Activated CD8-positive, alpha-beta T cell treated with anti-CD3 and anti-CD28 coated beads for 36 hours (primary cell): ENCODE measurements at regions not wholly inside any gene's neighbourhood (a gene's known extent, or its start where the extent isn't known, plus 50 kb on each side); places are given as distances from the start of the nearest gene placed in this dataset.

ENCODE experiments used
- ATAC-seq: fragments of 200-7000 bp; cut with Tn5 transposase; one replicate; pipeline ENCODE4 v1.10.0; 2021; ENCODE audit warnings: mild to moderate bottlenecking, moderate library complexity
- CTCF ChIA-PET: fragments of 350-600 bp; sonication (Branson Sonifier 250); formaldehyde crosslinking; loops from one replicate; lab custom pipeline; 2021; ENCODE audit warnings: antibody characterized with exemption; lab: Charles Lee
- POLR2A ChIA-PET: fragments of 350-600 bp; sonication (Branson Sonifier 250); formaldehyde crosslinking; loops from one replicate; lab custom pipeline; 2021; ENCODE audit warnings: antibody characterized with exemption; lab: Charles Lee
- DNase-seq: peaks from one replicate; pipeline ENCODE4 v3.0.0-alpha.2; 2020
- H3K27ac Mint-ChIP-seq: one replicate; pipeline ENCODE4 v1.8.0; 2021; ENCODE audit warnings: mild to moderate bottlenecking, mixed read lengths
- H3K27me3 Mint-ChIP-seq: one replicate; pipeline ENCODE4 v1.8.0; 2021; ENCODE audit warnings: mixed read lengths
- H3K36me3 Mint-ChIP-seq: one replicate; pipeline ENCODE4 v1.8.0; 2021; ENCODE audit warnings: low read depth, mixed read lengths
- H3K4me1 Mint-ChIP-seq: one replicate; pipeline ENCODE4 v1.8.0; 2021; ENCODE audit warnings: low read depth, mixed read lengths
- H3K4me3 Mint-ChIP-seq: one replicate; pipeline ENCODE4 v1.8.0; 2021; ENCODE audit warnings: mild to moderate bottlenecking, moderate library complexity, mixed read lengths
- H3K9me3 Mint-ChIP-seq: one replicate; pipeline ENCODE4 v1.8.0; 2021; ENCODE audit warnings: mixed read lengths
- CTCF ChIP-seq: fragments of 200-600 bp; IDR thresholded peaks from one replicate; pipeline ENCODE4 v1.8.0; 2022; ENCODE audit warnings: antibody characterized with exemption, mild to moderate bottlenecking
- intact Hi-C: fragments of 100-400 bp; cut with micrococcal nuclease; formaldehyde crosslinking; loops from one replicate; pipeline ENCODE4 v1.10.0; 2022

- no peaks in the 10 kb centered on the region for H3K4me1 Mint-ChIP-seq
- peaks cover 1% of the 10 kb centered on the region for H3K27me3 Mint-ChIP-seq
- no peak overlapping the region for H3K27ac Mint-ChIP-seq
- no peak for TF ChIP-seq CTCF
- ChIA-PET CTCF (no interaction called here), POLR2A (no interaction called here)
- H3K36me3 Mint-ChIP-seq: no peaks in the 10 kb centered on the region
- ATAC-seq (no peak), DNase-seq (no peak)
- H3K9me3 Mint-ChIP-seq: no peaks in the 10 kb centered on the region
- no peak overlapping the region for H3K4me3 Mint-ChIP-seq
- intact Hi-C loops: no loop called here
Observed at GRCh38 chr1:17883136-17883535, 128.0 kb downstream of the ACTL8 start.

- intact Hi-C loops: no loop called here
- TF ChIP-seq CTCF: no peak
- H3K4me1 Mint-ChIP-seq: no peaks in the 10 kb centered on the region
- H3K36me3 Mint-ChIP-seq: no peaks in the 10 kb centered on the region
- no peak overlapping the region for H3K4me3 Mint-ChIP-seq
- DNase-seq (no peak), ATAC-seq (no peak)
- ChIA-PET CTCF (no interaction called here), POLR2A (no interaction called here)
- H3K9me3 Mint-ChIP-seq: no peaks in the 10 kb centered on the region
- H3K27ac Mint-ChIP-seq: no peak overlapping the region
- H3K27me3 Mint-ChIP-seq: peaks cover 2% of the 10 kb centered on the region
Observed at GRCh38 chr1:17883662-17884395, 128.7 kb downstream of the ACTL8 start.

- ATAC-seq: no peak
- H3K27me3 Mint-ChIP-seq: peaks cover 3% of the 10 kb centered on the region
- intact Hi-C loops: no loop called here
- no peak overlapping the region for H3K27ac Mint-ChIP-seq
- H3K9me3 Mint-ChIP-seq: no peaks in the 10 kb centered on the region
- no peak overlapping the region for H3K4me3 Mint-ChIP-seq
- H3K36me3 Mint-ChIP-seq: no peaks in the 10 kb centered on the region
- no peak for TF ChIP-seq CTCF
- ChIA-PET CTCF (no interaction called here), POLR2A (no interaction called here)
- H3K4me1 Mint-ChIP-seq: no peaks in the 10 kb centered on the region
- no peak for DNase-seq
Observed at GRCh38 chr1:17885663-17886320, 130.7 kb downstream of the ACTL8 start.

GRCh38 chr1:17886386-17886785 is 131.3 kb downstream of the ACTL8 start:
- no peak for ATAC-seq
- CTCF ChIA-PET: no interaction called here

More at GRCh38 chr1:17886386-17886785, 131.3 kb downstream of the ACTL8 start:
- Mint-ChIP-seq H3K4me1 (no peaks in the 10 kb centered on the region), H3K36me3 (no peaks in the 10 kb centered on the region), H3K9me3 (no peaks in the 10 kb centered on the region), H3K27ac (no peak overlapping the region), H3K27me3 (peaks cover 3% of the 10 kb centered on the region), H3K4me3 (no peak overlapping the region)
- POLR2A ChIA-PET: no interaction called here
- no peak for TF ChIP-seq CTCF
- intact Hi-C loops: no loop called here
- DNase-seq: no peak
